H1 (cell line): ENCODE measurements at regions not wholly inside any gene's neighbourhood (a gene's known extent, or its start where the extent isn't known, plus 50 kb on each side); places are given as distances from the start of the nearest gene placed in this dataset.

Source experiments
- CTCF ChIA-PET: fragments of 300-600 bp; sonication (Branson Sonifier 250); formaldehyde crosslinking; loops from one replicate; lab custom pipeline; 2021; ENCODE audit not compliant: partially characterized antibody; lab: Charles Lee
- POLR2A ChIA-PET: fragments of 300-600 bp; sonication (Branson Sonifier 250); formaldehyde crosslinking; loops from one replicate; lab custom pipeline; 2021; ENCODE audit warnings: inconsistent platforms; ENCODE audit not compliant: partially characterized antibody; lab: Charles Lee
- DNase-seq, 2 experiments: peaks; one replicate each; pipeline versions ENCODE4 v3.0.0 to v3.0.0-alpha.2; 2010 to 2022; ENCODE audit warnings: low spot score in 2 of 2, low read depth in 1 of 2, mixed read lengths in 1 of 2
- FAIRE-seq: peaks from 2 replicates; lab custom pipeline; 2011; peaks lifted over from hg19 to GRCh38; lab: Jason Lieb, UNC
- H2AFZ ChIP-seq: 2 replicates; pipeline ENCODE4 v1.8.1; 2012; ENCODE audit warnings: low read length, inconsistent platforms
- H2AK5ac ChIP-seq: 2 replicates; pipeline ENCODE4 v1.6.1; 2013; ENCODE audit warnings: low read depth, low read length
- H2BK120ac ChIP-seq: replicated peaks from 2 replicates; pipeline ENCODE3; 2013; ENCODE audit warnings: low read depth, low read length, inconsistent platforms
- H2BK12ac ChIP-seq: 2 replicates; pipeline ENCODE4 v1.6.1; 2013; ENCODE audit warnings: low read depth, low read length
- H2BK15ac ChIP-seq: 2 replicates; pipeline ENCODE4 v1.6.1; 2013; ENCODE audit warnings: low read length
- H2BK20ac ChIP-seq: 2 replicates; pipeline ENCODE4 v1.6.1; 2013; ENCODE audit warnings: low read length
- H2BK5ac ChIP-seq: 2 replicates; pipeline ENCODE4 v1.6.1; 2013; ENCODE audit warnings: low read depth, low read length
- H3K14ac ChIP-seq: 2 replicates; pipeline ENCODE4 v1.6.1; 2013; ENCODE audit warnings: inconsistent platforms; ENCODE audit not compliant: insufficient read length
- H3K18ac ChIP-seq: 2 replicates; pipeline ENCODE4 v1.6.1; 2013; ENCODE audit warnings: low read length; ENCODE audit errors: extremely low read depth
- H3K23ac ChIP-seq: 2 replicates; pipeline ENCODE4 v1.6.1; 2013; ENCODE audit warnings: inconsistent platforms; ENCODE audit not compliant: insufficient read length
- H3K23me2 ChIP-seq: 2 replicates; pipeline ENCODE4 v1.6.1; 2013; ENCODE audit warnings: low read depth, low read length
- H3K27ac ChIP-seq: 2 replicates; pipeline ENCODE4 v1.6.1; 2011; ENCODE audit warnings: low read depth, low read length, inconsistent platforms
- H3K27me3 ChIP-seq, 4 experiments: replicated peaks in 1 of 4; 1 replicate in 1 of 4; 2 replicates in 3 of 4; pipeline versions ENCODE4 v1.6.1 to v1.8.1; 2011 to 2013; ENCODE audit warnings: low read length in 3 of 4, mild to moderate bottlenecking in 3 of 4, inconsistent platforms in 2 of 4, mixed read lengths in 2 of 4, moderate library complexity in 1 of 4; ENCODE audit not compliant: control insufficient read depth in 3 of 4, insufficient read depth in 3 of 4; ENCODE audit errors: extremely low read depth in 1 of 4
- H3K36me3 ChIP-seq, 4 experiments: 2 replicates each; pipeline versions ENCODE4 v1.6.1 to v1.8.1; 2011 to 2013; ENCODE audit warnings: mild to moderate bottlenecking in 4 of 4, low read length in 3 of 4, moderate library complexity in 2 of 4, control low read depth in 1 of 4, inconsistent platforms in 1 of 4; ENCODE audit not compliant: insufficient read depth in 4 of 4, control insufficient read depth in 2 of 4
- H3K4ac ChIP-seq: replicated peaks from 2 replicates; pipeline ENCODE3; 2013; ENCODE audit warnings: low read length, low read depth, mixed read lengths, inconsistent platforms; ENCODE audit not compliant: insufficient read length
- H3K4me1 ChIP-seq, 4 experiments: replicated peaks in 1 of 4; 1 replicate in 1 of 4; 2 replicates in 3 of 4; pipeline versions ENCODE4 v1.6.1 to v1.8.1; 2011 to 2013; ENCODE audit warnings: low read length in 3 of 4, inconsistent platforms in 2 of 4, mixed read lengths in 1 of 4; ENCODE audit not compliant: insufficient read depth in 4 of 4, control insufficient read depth in 3 of 4
- H3K4me2 ChIP-seq, 2 experiments: 2 replicates each; pipeline versions ENCODE4 v1.6.1 to v1.8.1; 2011 to 2013; ENCODE audit warnings: low read depth in 2 of 2, low read length in 2 of 2, control low read depth in 1 of 2, inconsistent platforms in 1 of 2, mild to moderate bottlenecking in 1 of 2; ENCODE audit not compliant: insufficient read depth in 1 of 2
- H3K4me3 ChIP-seq, 4 experiments: fragments of 200-600, 300-600 bp in 1 of 4; sonication (generic), shearing (Covaris generic), sonication (Bioruptor Twin) in 1 of 4; 2 replicates each; pipeline versions ENCODE4 v1.5.1 to v1.8.1; 2011 to 2016; ENCODE audit warnings: low read length in 4 of 4, low read depth in 3 of 4, control low read depth in 2 of 4, inconsistent platforms in 2 of 4, mild to moderate bottlenecking in 2 of 4, mixed read lengths in 1 of 4, moderate library complexity in 1 of 4; ENCODE audit not compliant: insufficient read depth in 2 of 4; ENCODE audit errors: extremely low read depth in 1 of 4
- H3K56ac ChIP-seq: replicated peaks from 2 replicates; pipeline ENCODE3; 2013; ENCODE audit warnings: low read depth, mild to moderate bottlenecking, mixed read lengths, low read length, inconsistent platforms; ENCODE audit not compliant: insufficient read length
- H3K79me1 ChIP-seq: 2 replicates; pipeline ENCODE4 v1.6.1; 2013; ENCODE audit warnings: low read depth, low read length, control low read depth
- H3K79me2 ChIP-seq, 2 experiments: 2 replicates each; pipeline versions ENCODE4 v1.6.1 to v1.8.1; 2012 to 2013; ENCODE audit warnings: low read length in 2 of 2, mild to moderate bottlenecking in 2 of 2, inconsistent platforms in 1 of 2; ENCODE audit not compliant: insufficient read depth in 2 of 2, control insufficient read depth in 1 of 2
- H3K9ac ChIP-seq, 4 experiments: replicated peaks in 1 of 4; 1 replicate in 1 of 4; 2 replicates in 3 of 4; pipeline versions ENCODE4 v1.6.1 to v1.8.1; 2011 to 2013; ENCODE audit warnings: low read depth in 3 of 4, low read length in 3 of 4, control low read depth in 2 of 4, mild to moderate bottlenecking in 2 of 4, moderate library complexity in 2 of 4, inconsistent platforms in 1 of 4; ENCODE audit errors: extremely low read depth in 1 of 4
- H3K9me3 ChIP-seq, 2 experiments: 2 replicates each; pipeline versions ENCODE4 v1.6.1 to v1.8.1; 2012 to 2013; ENCODE audit warnings: mild to moderate bottlenecking in 2 of 2, moderate library complexity in 2 of 2, control low read depth in 1 of 2, inconsistent platforms in 1 of 2, low read depth in 1 of 2, low read length in 1 of 2, mixed read lengths in 1 of 2; ENCODE audit not compliant: insufficient read depth in 2 of 2
- H4K20me1 ChIP-seq, 2 experiments: replicated peaks in 1 of 2; 2 replicates each; pipeline versions ENCODE3 to v1.8.1; 2011 to 2013; ENCODE audit warnings: inconsistent platforms in 2 of 2, low read length in 2 of 2, mild to moderate bottlenecking in 1 of 2; ENCODE audit not compliant: insufficient read depth in 2 of 2, control insufficient read depth in 1 of 2
- H4K5ac ChIP-seq: 2 replicates; pipeline ENCODE4 v1.6.1; 2013; ENCODE audit warnings: low read length, low read depth, mixed read lengths, inconsistent platforms; ENCODE audit not compliant: insufficient read length
- H4K8ac ChIP-seq: 2 replicates; pipeline ENCODE4 v1.8.0; 2013; ENCODE audit warnings: mild to moderate bottlenecking, moderate library complexity, low read length, inconsistent platforms; ENCODE audit not compliant: insufficient read depth; ENCODE audit errors: extremely low read depth
- H4K91ac ChIP-seq: replicated peaks from 2 replicates; pipeline ENCODE3; 2013; ENCODE audit warnings: low read length, mixed read lengths, inconsistent platforms; ENCODE audit not compliant: insufficient read length
- ASH2L ChIP-seq: fragments of 200-600, 300-600 bp; sonication (generic); IDR thresholded peaks from one replicate; pipeline ENCODE4 v1.7.1; 2017; ENCODE audit warnings: low read length
- CBX5 ChIP-seq: fragments of 300-800, 300-1000 bp; sonication (generic); IDR thresholded peaks from 2 replicates; pipeline ENCODE4 v1.7.1; 2016; ENCODE audit warnings: antibody characterized with exemption, low read length, low read depth
- CHD1 ChIP-seq: IDR thresholded peaks from 2 replicates; pipeline ENCODE4 v1.6.1; 2012; ENCODE audit warnings: low read depth, low read length, improper control_type of control experiment
- EP300 ChIP-seq, 2 experiments: IDR thresholded peaks; 1 replicate in 1 of 2; 2 replicates in 1 of 2; pipeline ENCODE4 v1.6.1; 2011 to 2012; ENCODE audit warnings: low read depth in 2 of 2, low read length in 2 of 2, mild to moderate bottlenecking in 2 of 2, borderline replicate concordance in 1 of 2, inconsistent platforms in 1 of 2, moderate library complexity in 1 of 2
- KDM5A ChIP-seq: fragments of 200-600 bp; IDR thresholded peaks from 2 replicates; pipeline ENCODE4 v1.7.1; 2012; ENCODE audit warnings: mild to moderate bottlenecking, low read length, inconsistent platforms, mixed read lengths
- POLR2A ChIP-seq, 2 experiments: IDR thresholded peaks; 1 replicate in 1 of 2; 2 replicates in 1 of 2; pipeline ENCODE4 v1.6.1; 2011; ENCODE audit warnings: low read depth in 2 of 2, low read length in 2 of 2, mild to moderate bottlenecking in 2 of 2; ENCODE audit errors: control extremely low read depth in 1 of 2
- TAF1 ChIP-seq: IDR thresholded peaks from 2 replicates; pipeline ENCODE4 v1.6.1; 2011; ENCODE audit warnings: mild to moderate bottlenecking, low read depth, low read length
- TEAD4 ChIP-seq: IDR thresholded peaks from 2 replicates; pipeline ENCODE4 v1.6.1; 2012; ENCODE audit warnings: low read depth, low read length, inconsistent platforms, mixed read lengths
- WGBS, 2 experiments: shearing (Covaris generic) in 1 of 2; methylation state at CpG; one replicate each; pipeline versions ENCODE4 v1.1.6 to v1.1.7; 2013 to 2015; ENCODE audit warnings: low lambda C conversion rate in 2 of 2, mixed read lengths in 2 of 2, inconsistent platforms in 1 of 2, low coverage in 1 of 2, missing lambda C conversion rate in 1 of 2; ENCODE audit not compliant: insufficient replicate concordance in 2 of 2, insufficient coverage in 1 of 2, insufficient read length in 1 of 2; ENCODE audit errors: extremely low coverage in 1 of 2, missing lambda C conversion rate in 1 of 2; 5-methylcytosine and 5-hydroxymethylcytosine counted together
- TF ChIP-seq, protein P1 (sequence below): IDR thresholded peaks from 2 replicates; pipeline ENCODE4 v1.6.1; 2012; ENCODE audit warnings: inconsistent platforms
- TF ChIP-seq, protein P2 (sequence below): IDR thresholded peaks from 2 replicates; pipeline ENCODE4 v1.6.1; 2011; ENCODE audit warnings: low read length, improper control_type of control experiment

GRCh38 chr2:201949181-201949926 lies 84.3 kb upstream of the FZD7 start:
- FAIRE-seq = peak; percentile 85
- no peak for TF ChIP-seq CBX5
- TF ChIP-seq, protein P1, sequence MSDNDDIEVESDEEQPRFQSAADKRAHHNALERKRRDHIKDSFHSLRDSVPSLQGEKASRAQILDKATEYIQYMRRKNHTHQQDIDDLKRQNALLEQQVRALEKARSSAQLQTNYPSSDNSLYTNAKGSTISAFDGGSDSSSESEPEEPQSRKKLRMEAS = peak; percentile 77
- TF ChIP-seq, protein P2, sequence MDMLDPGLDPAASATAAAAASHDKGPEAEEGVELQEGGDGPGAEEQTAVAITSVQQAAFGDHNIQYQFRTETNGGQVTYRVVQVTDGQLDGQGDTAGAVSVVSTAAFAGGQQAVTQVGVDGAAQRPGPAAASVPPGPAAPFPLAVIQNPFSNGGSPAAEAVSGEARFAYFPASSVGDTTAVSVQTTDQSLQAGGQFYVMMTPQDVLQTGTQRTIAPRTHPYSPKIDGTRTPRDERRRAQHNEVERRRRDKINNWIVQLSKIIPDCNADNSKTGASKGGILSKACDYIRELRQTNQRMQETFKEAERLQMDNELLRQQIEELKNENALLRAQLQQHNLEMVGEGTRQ = peak; percentile 44
- TF ChIP-seq EP300 (IDR thresholded peaks at IDR 0.05; ENCODE audit: borderline replicate concordance in 1 of 2, low read depth in 2 of 2, low read length in 2 of 2) = no peak
- TF ChIP-seq TAF1 = peak; percentile 54; the same call in 1 of the 2 replicates
- peak; percentile 43 for TF ChIP-seq ASH2L
- peak; percentile 33; the same call in 1 of the 2 replicates for TF ChIP-seq CHD1
- TF ChIP-seq POLR2A (IDR thresholded peaks at IDR 0.05; ENCODE audit: control extremely low read depth in 1 of 2, low read depth in 2 of 2, low read length in 2 of 2) = peak in 1 of 2 experiments; percentile 61; a peak in 1 of 3 replicates
- 0 out of 2 replicates have a peak, but pooled peaks have one; percentile 17 for TF ChIP-seq TEAD4
- no peak for TF ChIP-seq KDM5A

More at GRCh38 chr2:201949181-201949926, 84.3 kb upstream of the FZD7 start:
- H3K18ac ChIP-seq = peak overlapping the region; percentile 84
- H3K36me3 ChIP-seq = peaks cover 0 to 4% (median 0%) of the 10 kb centered on the region in 4 experiments; a peak in 1 of 8 replicates
- ChIA-PET POLR2A (interaction anchor here (0.8 to 14.0 kb wide), 16 partner anchors 9 to 222 kb away, joined by 3 to 186 read pairs (median 4); no protein-coding TSS in a partner anchor), CTCF (interaction anchor here (0.6 to 3.9 kb wide), 6 partner anchors 10 to 167 kb away, joined by 4 to 16 read pairs (median 5); no protein-coding TSS in a partner anchor)
- no peak overlapping the region for H3K23ac ChIP-seq
- peak overlapping the region; percentile 13 for H4K5ac ChIP-seq
- no peaks in the 10 kb centered on the region for H4K20me1 ChIP-seq
- peak overlapping the region; percentile 47; the same call in 1 of the 2 replicates for H2AK5ac ChIP-seq
- peak overlapping the region; percentile 95 for H2BK5ac ChIP-seq
- H2BK20ac ChIP-seq = no peak overlapping the region; the same call in 1 of the 2 replicates
- peak overlapping the region; percentile 60 for H2BK120ac ChIP-seq
- peak overlapping the region; percentile 27 for H3K56ac ChIP-seq
- H2AFZ ChIP-seq = peak overlapping the region; percentile 31; the same call in 1 of the 2 replicates
- H4K8ac ChIP-seq = peak overlapping the region; percentile 85; the same call in 1 of the 2 replicates
- no peaks in the 10 kb centered on the region for H3K27me3 ChIP-seq
- 14% methylated on average over 22 of the region's 22 CpGs; no CpG with 5 or more reads in 1 of the 2 experiments for WGBS, 2 experiments
- H4K91ac ChIP-seq = peak overlapping the region; percentile 45
- no peaks in the 10 kb centered on the region for H3K9me3 ChIP-seq
- peak overlapping the region in 1 of 4 experiments; percentile 36; a peak in 1 of 8 replicates for H3K4me3 ChIP-seq
- H3K4me1 ChIP-seq = peaks cover 8 to 43% (median 27%) of the 10 kb centered on the region in 4 experiments
- peak overlapping the region in 2 of 4 experiments; percentile 15 to 40; a peak in 1 of 7 replicates for H3K9ac ChIP-seq
- H3K4me2 ChIP-seq = peak overlapping the region; percentile 20 to 46
- no peaks in the 10 kb centered on the region for H3K23me2 ChIP-seq
- H3K4ac ChIP-seq = peak overlapping the region; percentile 1
- peak; percentile 47 to 68 for DNase-seq
- H2BK12ac ChIP-seq = peak overlapping the region; percentile 98
- H3K79me2 ChIP-seq = no peaks in the 10 kb centered on the region; a peak in 1 of 4 replicates
- H2BK15ac ChIP-seq = peak overlapping the region; percentile 67
- no peak overlapping the region for H3K14ac ChIP-seq
- H3K27ac ChIP-seq = peak overlapping the region; percentile 57; the same call in 1 of the 2 replicates
- peaks cover 2% of the 10 kb centered on the region; the same call in 1 of the 2 replicates for H3K79me1 ChIP-seq
